HEK293 (cell line): ENCODE measurements at regions not wholly inside any gene's neighbourhood (a gene's known extent, or its start where the extent isn't known, plus 50 kb on each side); places are given as distances from the start of the nearest gene placed in this dataset.
A peak's percentile ranks its signal among the peaks of the same experiment; 100 is the strongest.

Source experiments
- CTCF ChIA-PET: fragments of 350-600 bp; formaldehyde crosslinking; extraction: SDS; loops from one replicate; lab custom pipeline; 2021; ENCODE audit warnings: antibody characterized with exemption; lab: Yijun Ruan, JAX
- POLR2A ChIA-PET: fragments of 300-600 bp; formaldehyde crosslinking; extraction: SDS; loops from one replicate; lab custom pipeline; 2020; ENCODE audit warnings: antibody characterized with exemption, inconsistent platforms; lab: Yijun Ruan, JAX
- H3K27ac ChIP-seq: fragments of 200-500 bp; sonication (Bioruptor generic); 2 replicates; pipeline ENCODE4 v1.5.1; 2014; ENCODE audit warnings: low read depth, low read length, control low read depth, inconsistent platforms; ENCODE audit errors: extremely low read depth
- H3K36me3 ChIP-seq, 2 experiments: fragments of 200-500 bp in 1 of 2; sonication (Bioruptor generic) in 1 of 2; 1 replicate in 1 of 2; 2 replicates in 1 of 2; pipeline ENCODE4 v1.5.1; 2014 to 2017; ENCODE audit warnings: inconsistent platforms in 2 of 2, low read length in 2 of 2; ENCODE audit not compliant: control insufficient read depth in 2 of 2, insufficient read depth in 1 of 2
- H3K4me1 ChIP-seq: fragments of 200-500 bp; sonication (Bioruptor generic); 2 replicates; pipeline ENCODE4 v1.5.1; 2014; ENCODE audit warnings: mild to moderate bottlenecking, low read length, inconsistent platforms; ENCODE audit not compliant: control insufficient read depth, insufficient read depth
- H3K4me3 ChIP-seq: 2 replicates; pipeline ENCODE4 v1.5.1; 2011; ENCODE audit warnings: low read depth, mild to moderate bottlenecking, control low read depth, low read length, moderate library complexity
- H3K9me3 ChIP-seq: fragments of 200-500 bp; sonication (Bioruptor generic); 2 replicates; pipeline ENCODE4 v1.5.1; 2014; ENCODE audit warnings: low read depth, low read length, inconsistent platforms; ENCODE audit not compliant: control insufficient read depth, insufficient read depth
- BCL11B ChIP-seq: fragments of 450-650 bp; formaldehyde crosslinking; IDR thresholded peaks from 2 replicates; pipeline ENCODE4 v1.5.1; 2016; ENCODE audit warnings: low read depth, missing biosample characterization, missing genetic modification characterization
- CTCF ChIP-seq: fragments of 450-650 bp; formaldehyde crosslinking; IDR thresholded peaks from 2 replicates; pipeline ENCODE4 v1.5.1; 2016; ENCODE audit warnings: missing biosample characterization, missing genetic modification characterization
- GLIS2 ChIP-seq: fragments of 450-650 bp; formaldehyde crosslinking; IDR thresholded peaks from 2 replicates; pipeline ENCODE4 v1.5.1; 2016; ENCODE audit warnings: missing biosample characterization, missing genetic modification characterization
- MZF1 ChIP-seq: fragments of 450-650 bp; formaldehyde crosslinking; IDR thresholded peaks from 2 replicates; pipeline ENCODE4 v1.5.1; 2017; ENCODE audit warnings: missing biosample characterization, missing genetic modification characterization, borderline replicate concordance
- SALL2 ChIP-seq: fragments of 450-650 bp; formaldehyde crosslinking; IDR thresholded peaks from 2 replicates; pipeline ENCODE4 v1.5.0; 2017; ENCODE audit warnings: missing biosample characterization, mild to moderate bottlenecking, missing genetic modification characterization, borderline replicate concordance
- SCRT1 ChIP-seq: fragments of 450-650 bp; formaldehyde crosslinking; IDR thresholded peaks from 2 replicates; pipeline ENCODE4 v1.5.1; 2016; ENCODE audit warnings: missing biosample characterization, missing genetic modification characterization, borderline replicate concordance
- YY2 ChIP-seq: fragments of 450-650 bp; formaldehyde crosslinking; IDR thresholded peaks from 2 replicates; pipeline ENCODE4 v1.5.1; 2016; ENCODE audit warnings: missing biosample characterization, missing genetic modification characterization
- ZBTB11 ChIP-seq: fragments of 450-650 bp; formaldehyde crosslinking; conservative IDR thresholded peaks from 2 replicates; pipeline ENCODE4 v1.5.1; 2016; ENCODE audit warnings: low read depth, missing biosample characterization, missing genetic modification characterization
- ZNF148 ChIP-seq: fragments of 450-650 bp; formaldehyde crosslinking; IDR thresholded peaks from 2 replicates; pipeline ENCODE4 v1.5.0; 2017; ENCODE audit warnings: missing biosample characterization, missing genetic modification characterization, borderline replicate concordance
- ZNF202 ChIP-seq: fragments of 450-650 bp; formaldehyde crosslinking; IDR thresholded peaks from 2 replicates; pipeline ENCODE4 v1.5.1; 2016; ENCODE audit warnings: missing biosample characterization, missing genetic modification characterization, borderline replicate concordance
- ZNF292 ChIP-seq: fragments of 450-650 bp; formaldehyde crosslinking; IDR thresholded peaks from 2 replicates; pipeline ENCODE4 v1.5.1; 2016; ENCODE audit warnings: low read depth, missing biosample characterization, missing genetic modification characterization, borderline replicate concordance
- ZNF335 ChIP-seq: fragments of 450-650 bp; formaldehyde crosslinking; conservative IDR thresholded peaks from 2 replicates; pipeline ENCODE4 v1.5.1; 2016; ENCODE audit warnings: missing biosample characterization, missing genetic modification characterization
- ZNF433 ChIP-seq: fragments of 450-650 bp; formaldehyde crosslinking; IDR thresholded peaks from 2 replicates; pipeline ENCODE4 v1.5.1; 2016; ENCODE audit warnings: missing biosample characterization, missing genetic modification characterization, low read depth
- ZNF561 ChIP-seq: fragments of 450-650 bp; IDR thresholded peaks from 2 replicates; pipeline ENCODE4 v1.5.1; 2018; ENCODE audit warnings: missing biosample characterization, missing genetic modification characterization, borderline replicate concordance
- ZNF585B ChIP-seq: fragments of 450-650 bp; formaldehyde crosslinking; IDR thresholded peaks from 2 replicates; pipeline ENCODE4 v1.5.1; 2016; ENCODE audit warnings: missing biosample characterization, missing genetic modification characterization
- ZNF600 ChIP-seq: fragments of 450-650 bp; formaldehyde crosslinking; IDR thresholded peaks from 2 replicates; pipeline ENCODE4 v1.5.1; 2016; ENCODE audit warnings: missing biosample characterization, missing genetic modification characterization
- ZNF654 ChIP-seq: fragments of 450-650 bp; formaldehyde crosslinking; IDR thresholded peaks from 2 replicates; pipeline ENCODE4 v1.5.1; 2016; ENCODE audit warnings: low read depth, missing biosample characterization, missing genetic modification characterization
- ZNF670 ChIP-seq: fragments of 450-650 bp; formaldehyde crosslinking; IDR thresholded peaks from 2 replicates; pipeline ENCODE4 v1.5.1; 2016; ENCODE audit warnings: missing biosample characterization, missing genetic modification characterization, low read depth
- ZNF76 ChIP-seq: fragments of 450-650 bp; formaldehyde crosslinking; IDR thresholded peaks from 2 replicates; pipeline ENCODE4; 2016; ENCODE audit warnings: low read depth, missing biosample characterization, missing genetic modification characterization, borderline replicate concordance
- ZNF837 ChIP-seq: fragments of 450-650 bp; formaldehyde crosslinking; IDR thresholded peaks from 2 replicates; pipeline ENCODE4 v1.5.1; 2016; ENCODE audit warnings: missing biosample characterization, missing genetic modification characterization
- ZSCAN16 ChIP-seq: fragments of 450-650 bp; formaldehyde crosslinking; IDR thresholded peaks from 2 replicates; pipeline ENCODE4 v1.5.1; 2016; ENCODE audit warnings: missing biosample characterization, missing genetic modification characterization

GRCh38 chr5:42894057-42894456 is 82.4 kb upstream of the SELENOP start (continued):
- TF ChIP-seq ZNF76 (tag by site-specific recombination) (no peak), ZNF433 (tag by site-specific recombination) (no peak), GLIS2 (tag by site-specific recombination) (no peak)

GRCh38 chr5:42889311-42889933 is 77.7 kb upstream of the SELENOP start:
- Histone ChIP-seq H3K27ac (no peak overlapping the region), H3K36me3 (no peaks in the 10 kb centered on the region), H3K4me1 (peaks cover 4% of the 10 kb centered on the region; the same call in 1 of the 2 replicates), H3K4me3 (no peak overlapping the region), H3K9me3 (no peaks in the 10 kb centered on the region)
- CTCF ChIA-PET: interaction anchor here (0.6 to 3.6 kb wide), 69 partner anchors 9 to 1035 kb away, joined by 3 to 34 read pairs (median 4); partner anchors contain the start of gene GHR
- POLR2A ChIA-PET: interaction anchor here (1.0 kb wide), 2 partner anchors 130 to 424 kb away, joined by 3 read pairs; partner anchors contain the start of gene HMGCS1
- TF ChIP-seq ZSCAN16 (tag by site-specific recombination) (no peak), ZNF335 (tag by site-specific recombination) (no peak), ZNF654 (tag by site-specific recombination) (peak; percentile 100), CTCF (tag by site-specific recombination) (peak; percentile 75), ZNF292 (no peak)
- TF ChIP-seq, all 188 proteins: peak for 2

- ChIA-PET CTCF (interaction anchor here (0.6 to 3.6 kb wide), 32 partner anchors 8 to 1032 kb away, joined by 3 to 34 read pairs (median 5); partner anchors contain the start of gene GHR), POLR2A (interaction anchor here (1.0 kb wide), 2 partner anchors 131 to 425 kb away, joined by 3 read pairs; partner anchors contain the start of gene HMGCS1)
- H3K36me3 ChIP-seq: no peaks in the 10 kb centered on the region
Observed at GRCh38 chr5:42888771-42889170, 77.1 kb upstream of the SELENOP start.

More at GRCh38 chr5:42888771-42889170, 77.1 kb upstream of the SELENOP start:
- no peaks in the 10 kb centered on the region for H3K9me3 ChIP-seq
- no peak overlapping the region for H3K4me3 ChIP-seq
- H3K27ac ChIP-seq: no peak overlapping the region
- H3K4me1 ChIP-seq: peaks cover 4% of the 10 kb centered on the region; the same call in 1 of the 2 replicates
- TF ChIP-seq ZNF561 (tag by site-specific recombination): no peak
- TF ChIP-seq ZNF600 (tag by site-specific recombination): no peak
- no peak for TF ChIP-seq SCRT1 (tag by site-specific recombination)
- TF ChIP-seq ZBTB11: no peak
- no peak for TF ChIP-seq YY2 (tag by site-specific recombination)
- TF ChIP-seq ZNF148 (tag by site-specific recombination): no peak
- TF ChIP-seq ZNF670: no peak
- no peak for TF ChIP-seq MZF1 (tag by site-specific recombination)
- no peak for TF ChIP-seq ZNF837 (tag by site-specific recombination)
- no peak for TF ChIP-seq ZNF202 (tag by site-specific recombination)
- TF ChIP-seq SALL2 (tag by site-specific recombination): no peak
- TF ChIP-seq BCL11B: no peak
- TF ChIP-seq ZNF585B (tag by site-specific recombination): no peak
- TF ChIP-seq, all 188 proteins: peak for 0
